ENCODE measurements at regions not wholly inside any gene's neighbourhood (a gene's known extent, or its start where the extent isn't known, plus 50 kb on each side); places are given as distances from the start of the nearest gene placed in this dataset.
A peak's percentile ranks its signal among the peaks of the same experiment; 100 is the strongest.

- H3K9me3 ChIP-seq (ENCODE audit: control insufficient read depth, low read depth, low read length): no peaks in the 10 kb centered on the region
- 13% methylated on average over 2 of the region's 8 CpGs for WGBS (ENCODE audit: insufficient coverage, low lambda C conversion rate)
Observed at GRCh38 chr1:221850470-221851187, 108.7 kb upstream of the DUSP10 start.

GRCh38 chr1:221849897-221850296, 108.0 kb upstream of the DUSP10 start:
- Histone ChIP-seq H3K27me3 (ENCODE audit: control insufficient read depth, insufficient read depth, low read length) (no peaks in the 10 kb centered on the region), H3K27ac (ENCODE audit: low read length) (no peak overlapping the region), H3K4me3 (ENCODE audit: low read length) (no peak overlapping the region), H3K4me1 (ENCODE audit: control insufficient read depth, insufficient read depth, low read length) (no peaks in the 10 kb centered on the region), H3K36me3 (ENCODE audit: control insufficient read depth, insufficient read depth, low read length) (no peaks in the 10 kb centered on the region), H3K9me3 (ENCODE audit: control insufficient read depth, low read depth, low read length) (no peaks in the 10 kb centered on the region)
- no peak for DNase-seq
- WGBS (ENCODE audit: insufficient coverage, low lambda C conversion rate): no CpG with 5 or more reads among the region's 2 CpGs

More at GRCh38 chr1:221850470-221851187, 108.7 kb upstream of the DUSP10 start:
- H3K27me3 ChIP-seq (ENCODE audit: control insufficient read depth, insufficient read depth, low read length): no peaks in the 10 kb centered on the region
- no peak overlapping the region for H3K4me3 ChIP-seq (ENCODE audit: low read length)
- no peak overlapping the region for H3K27ac ChIP-seq (ENCODE audit: low read length)
- H3K36me3 ChIP-seq (ENCODE audit: control insufficient read depth, insufficient read depth, low read length): no peaks in the 10 kb centered on the region
- no peaks in the 10 kb centered on the region for H3K4me1 ChIP-seq (ENCODE audit: control insufficient read depth, insufficient read depth, low read length)
- DNase-seq: no peak

DNA sequence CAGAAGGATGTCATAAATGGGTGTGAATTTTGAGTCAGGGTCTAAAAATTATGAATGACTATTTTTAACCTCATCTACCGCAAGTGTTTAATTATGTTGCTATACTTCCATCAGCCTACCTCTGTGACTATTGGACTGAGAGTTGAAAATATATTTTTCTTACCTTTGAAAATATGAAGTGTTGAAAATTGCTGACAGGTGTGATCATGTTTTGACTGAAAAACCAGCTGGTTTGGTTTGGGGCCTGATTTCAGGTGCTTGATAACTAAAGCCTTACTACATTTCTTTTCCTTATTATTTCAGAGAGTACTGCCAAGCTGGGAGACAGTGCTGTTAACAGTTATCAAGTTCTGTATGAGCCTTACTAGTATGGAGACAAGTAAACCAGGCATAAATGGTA, 107.2 kb upstream of the DUSP10 start:
- H3K36me3 ChIP-seq (ENCODE audit: control insufficient read depth, insufficient read depth, low read length): no peaks in the 10 kb centered on the region
- no peak for DNase-seq
- H3K27me3 ChIP-seq (ENCODE audit: control insufficient read depth, insufficient read depth, low read length): no peaks in the 10 kb centered on the region
- no peak overlapping the region for H3K27ac ChIP-seq (ENCODE audit: low read length)
- H3K4me3 ChIP-seq (ENCODE audit: low read length): no peak overlapping the region
- H3K9me3 ChIP-seq (ENCODE audit: control insufficient read depth, low read depth, low read length): no peaks in the 10 kb centered on the region
- WGBS (ENCODE audit: insufficient coverage, low lambda C conversion rate): no CpG with 5 or more reads among the region's 1 CpG
- no peaks in the 10 kb centered on the region for H3K4me1 ChIP-seq (ENCODE audit: control insufficient read depth, insufficient read depth, low read length)

- H3K27me3 ChIP-seq (ENCODE audit: control insufficient read depth, insufficient read depth, low read length): no peaks in the 10 kb centered on the region
- WGBS (ENCODE audit: insufficient coverage, low lambda C conversion rate): 100% methylated on average over 1 of the region's 3 CpGs
- H3K27ac ChIP-seq (ENCODE audit: low read length): no peak overlapping the region
- no peaks in the 10 kb centered on the region for H3K4me1 ChIP-seq (ENCODE audit: control insufficient read depth, insufficient read depth, low read length)
- H3K4me3 ChIP-seq (ENCODE audit: low read length): no peak overlapping the region
- no peak for DNase-seq
- H3K9me3 ChIP-seq (ENCODE audit: control insufficient read depth, low read depth, low read length): no peaks in the 10 kb centered on the region
- H3K36me3 ChIP-seq (ENCODE audit: control insufficient read depth, insufficient read depth, low read length): no peaks in the 10 kb centered on the region
Observed at GRCh38 chr1:221847676-221848075, 105.8 kb upstream of the DUSP10 start.

DNA sequence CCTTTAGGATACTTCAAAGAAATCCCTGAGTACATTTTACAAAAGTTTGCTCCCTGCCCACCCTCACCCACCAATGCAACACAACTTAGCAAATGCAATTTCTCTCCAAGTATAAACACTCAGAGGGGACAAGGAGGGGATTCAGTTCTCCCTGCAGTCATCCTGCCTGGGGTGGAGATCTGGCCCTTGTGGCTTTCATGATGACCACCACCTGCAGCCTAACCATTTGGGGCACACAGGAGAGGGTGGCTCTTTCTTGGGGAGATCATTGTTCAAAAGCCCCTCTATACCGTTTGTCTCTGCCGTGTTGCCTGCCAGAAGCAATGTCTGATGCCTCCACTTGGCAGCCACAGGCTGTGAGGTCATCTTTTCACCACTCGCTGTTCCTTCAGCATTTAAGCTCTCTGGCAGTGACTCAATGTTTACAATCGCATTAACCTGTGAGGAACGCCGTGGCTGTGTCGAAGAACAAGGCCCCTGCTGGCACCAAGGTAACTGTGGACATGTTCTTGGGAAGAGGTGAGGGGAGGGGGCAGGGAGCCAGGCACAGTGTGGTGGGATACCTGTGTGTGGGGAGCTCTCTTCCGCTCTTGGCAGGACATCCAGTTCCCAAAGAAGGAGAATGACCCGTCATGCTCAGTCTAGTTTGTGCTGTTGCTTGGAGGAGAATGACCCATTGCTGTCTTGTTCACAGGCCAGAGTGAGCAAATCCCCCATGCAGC, 103.9 kb upstream of the DUSP10 start:
- no peak overlapping the region for H3K4me3 ChIP-seq (ENCODE audit: low read length)
- no peaks in the 10 kb centered on the region for H3K36me3 ChIP-seq (ENCODE audit: control insufficient read depth, insufficient read depth, low read length)
- no peaks in the 10 kb centered on the region for H3K9me3 ChIP-seq (ENCODE audit: control insufficient read depth, low read depth, low read length)
- DNase-seq: peak in 1 of 2 donors; percentile 9
- no peak overlapping the region for H3K27ac ChIP-seq (ENCODE audit: low read length)
- no CpG with 5 or more reads among the region's 9 CpGs for WGBS (ENCODE audit: insufficient coverage, low lambda C conversion rate)
- H3K27me3 ChIP-seq (ENCODE audit: control insufficient read depth, insufficient read depth, low read length): no peaks in the 10 kb centered on the region
- H3K4me1 ChIP-seq (ENCODE audit: control insufficient read depth, insufficient read depth, low read length): no peaks in the 10 kb centered on the region

GRCh38 chr1:221841983-221842335, 100.1 kb upstream of the DUSP10 start:
- Histone ChIP-seq H3K4me1 (ENCODE audit: control insufficient read depth, insufficient read depth, low read length) (no peaks in the 10 kb centered on the region), H3K4me3 (ENCODE audit: low read length) (no peak overlapping the region), H3K36me3 (ENCODE audit: control insufficient read depth, insufficient read depth, low read length) (no peaks in the 10 kb centered on the region), H3K27ac (ENCODE audit: low read length) (no peak overlapping the region), H3K9me3 (ENCODE audit: control insufficient read depth, low read depth, low read length) (no peaks in the 10 kb centered on the region), H3K27me3 (ENCODE audit: control insufficient read depth, insufficient read depth, low read length) (no peaks in the 10 kb centered on the region)
- no peak for DNase-seq

- no peaks in the 10 kb centered on the region for H3K36me3 ChIP-seq (ENCODE audit: control insufficient read depth, insufficient read depth, low read length)
- no peak overlapping the region for H3K4me3 ChIP-seq (ENCODE audit: low read length)
- no peaks in the 10 kb centered on the region for H3K9me3 ChIP-seq (ENCODE audit: control insufficient read depth, low read depth, low read length)
- no peak overlapping the region for H3K27ac ChIP-seq (ENCODE audit: low read length)
- 100% methylated on average over 1 of the region's 4 CpGs for WGBS (ENCODE audit: insufficient coverage, low lambda C conversion rate)
- H3K4me1 ChIP-seq (ENCODE audit: control insufficient read depth, insufficient read depth, low read length): no peaks in the 10 kb centered on the region
- H3K27me3 ChIP-seq (ENCODE audit: control insufficient read depth, insufficient read depth, low read length): no peaks in the 10 kb centered on the region
- no peak for DNase-seq
Observed at GRCh38 chr1:221841251-221841982, 99.5 kb upstream of the DUSP10 start.

- Histone ChIP-seq H3K9me3 (ENCODE audit: control insufficient read depth, low read depth, low read length) (no peaks in the 10 kb centered on the region), H3K27me3 (ENCODE audit: control insufficient read depth, insufficient read depth, low read length) (no peaks in the 10 kb centered on the region), H3K36me3 (ENCODE audit: control insufficient read depth, insufficient read depth, low read length) (no peaks in the 10 kb centered on the region), H3K27ac (ENCODE audit: low read length) (no peak overlapping the region), H3K4me1 (ENCODE audit: control insufficient read depth, insufficient read depth, low read length) (no peaks in the 10 kb centered on the region), H3K4me3 (ENCODE audit: low read length) (no peak overlapping the region)
- no peak for DNase-seq
- no CpG with 5 or more reads among the region's 5 CpGs for WGBS (ENCODE audit: insufficient coverage, low lambda C conversion rate)
Observed at GRCh38 chr1:221840511-221841243, 98.8 kb upstream of the DUSP10 start.

GRCh38 chr1:221839782-221840395, 98.0 kb upstream of the DUSP10 start:
- H3K9me3 ChIP-seq (ENCODE audit: control insufficient read depth, low read depth, low read length): no peaks in the 10 kb centered on the region
- H3K27me3 ChIP-seq (ENCODE audit: control insufficient read depth, insufficient read depth, low read length): no peaks in the 10 kb centered on the region
- H3K4me3 ChIP-seq (ENCODE audit: low read length): no peak overlapping the region
- no peak overlapping the region for H3K27ac ChIP-seq (ENCODE audit: low read length)
- no peaks in the 10 kb centered on the region for H3K4me1 ChIP-seq (ENCODE audit: control insufficient read depth, insufficient read depth, low read length)
- no peak for DNase-seq
- H3K36me3 ChIP-seq (ENCODE audit: control insufficient read depth, insufficient read depth, low read length): no peaks in the 10 kb centered on the region
- no CpG with 5 or more reads among the region's 7 CpGs for WGBS (ENCODE audit: insufficient coverage, low lambda C conversion rate)

DNA sequence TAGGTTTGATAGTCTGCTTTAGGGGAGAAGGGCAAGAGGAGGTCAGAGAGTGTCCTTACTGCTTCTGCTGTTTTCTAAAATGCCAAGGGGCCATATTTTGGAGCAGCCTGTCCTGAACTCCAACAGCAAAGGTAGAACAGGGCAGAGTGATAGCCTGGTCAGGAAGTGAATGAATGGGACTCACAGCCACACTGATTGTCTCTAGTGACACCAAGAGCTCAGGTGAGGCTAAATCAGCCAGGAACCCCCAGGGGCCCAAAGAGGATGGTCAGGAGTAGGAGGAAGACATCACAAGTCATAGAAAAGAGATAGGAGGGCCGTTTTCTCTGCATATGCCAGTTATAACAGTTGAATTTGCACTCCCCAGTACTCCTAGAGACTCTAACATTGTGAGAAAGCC, 97.4 kb upstream of the DUSP10 start:
- no peaks in the 10 kb centered on the region for H3K9me3 ChIP-seq (ENCODE audit: control insufficient read depth, low read depth, low read length)
- H3K27me3 ChIP-seq (ENCODE audit: control insufficient read depth, insufficient read depth, low read length): no peaks in the 10 kb centered on the region
- DNase-seq: no peak
- no peak overlapping the region for H3K4me3 ChIP-seq (ENCODE audit: low read length)
- no peaks in the 10 kb centered on the region for H3K36me3 ChIP-seq (ENCODE audit: control insufficient read depth, insufficient read depth, low read length)
- WGBS (ENCODE audit: insufficient coverage, low lambda C conversion rate): no CpG with 5 or more reads among the region's 1 CpG
- H3K4me1 ChIP-seq (ENCODE audit: control insufficient read depth, insufficient read depth, low read length): no peaks in the 10 kb centered on the region
- no peak overlapping the region for H3K27ac ChIP-seq (ENCODE audit: low read length)
